PFSK-1 (cell line): ENCODE measurements at regions not wholly inside any gene's neighbourhood (a gene's known extent, or its start where the extent isn't known, plus 50 kb on each side); places are given as distances from the start of the nearest gene placed in this dataset.

Source experiments
- FOXP2 ChIP-seq: optimal IDR thresholded peaks from 2 replicates; pipeline ENCODE3; 2011; ENCODE audit warnings: borderline replicate concordance, control low read depth, inconsistent platforms; ENCODE audit not compliant: insufficient read depth; ENCODE audit errors: extremely low read length, extremely low read depth
- POLR2AphosphoS5 ChIP-seq: IDR thresholded peaks from 2 replicates; pipeline ENCODE4 v1.6.1; 2012; ENCODE audit warnings: low read depth, mild to moderate bottlenecking, control low read depth, low read length, moderate library complexity
- SIN3A ChIP-seq: IDR thresholded peaks from 2 replicates; pipeline ENCODE4 v1.6.1; 2012; ENCODE audit warnings: mild to moderate bottlenecking, low read length, moderate library complexity, borderline replicate concordance; ENCODE audit not compliant: insufficient read depth
- TAF1 ChIP-seq: IDR thresholded peaks from 2 replicates; pipeline ENCODE4 v1.6.1; 2012; ENCODE audit warnings: low read length, control low read depth, borderline replicate concordance; ENCODE audit not compliant: insufficient read depth
- TF ChIP-seq, protein P1 (sequence below), 2 experiments: IDR thresholded peaks; 2 replicates each; pipeline versions ENCODE4 v1.6.1 to v1.8.0; 2011 to 2012; ENCODE audit warnings: low read depth in 2 of 2, low read length in 2 of 2, control low read depth in 1 of 2, inconsistent platforms in 1 of 2, mild to moderate bottlenecking in 1 of 2, moderate library complexity in 1 of 2; ENCODE audit not compliant: insufficient read depth in 1 of 2

DNA sequence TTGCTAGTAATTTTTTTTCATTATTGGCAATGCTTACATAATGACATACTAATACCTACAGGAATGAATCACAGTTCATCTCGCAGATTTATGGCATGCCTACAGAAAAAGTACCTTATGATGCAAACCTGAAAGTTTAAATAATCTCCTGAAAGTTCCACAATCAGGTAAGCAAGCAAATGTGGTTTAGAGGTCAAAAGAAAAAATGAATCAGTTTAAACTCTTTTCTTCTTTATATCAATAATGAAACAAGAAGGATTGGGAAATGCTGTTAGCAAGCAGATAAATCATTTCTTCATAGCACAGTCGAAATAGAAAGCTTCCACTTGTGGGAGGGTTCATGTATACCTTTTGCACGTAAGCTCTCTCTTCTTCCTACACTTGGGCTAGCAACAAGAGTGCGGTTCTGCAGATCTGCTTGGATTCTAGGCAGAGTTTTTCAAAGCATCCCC is 53.7 kb upstream of the MTPN start:
- TF ChIP-seq, protein P1, sequence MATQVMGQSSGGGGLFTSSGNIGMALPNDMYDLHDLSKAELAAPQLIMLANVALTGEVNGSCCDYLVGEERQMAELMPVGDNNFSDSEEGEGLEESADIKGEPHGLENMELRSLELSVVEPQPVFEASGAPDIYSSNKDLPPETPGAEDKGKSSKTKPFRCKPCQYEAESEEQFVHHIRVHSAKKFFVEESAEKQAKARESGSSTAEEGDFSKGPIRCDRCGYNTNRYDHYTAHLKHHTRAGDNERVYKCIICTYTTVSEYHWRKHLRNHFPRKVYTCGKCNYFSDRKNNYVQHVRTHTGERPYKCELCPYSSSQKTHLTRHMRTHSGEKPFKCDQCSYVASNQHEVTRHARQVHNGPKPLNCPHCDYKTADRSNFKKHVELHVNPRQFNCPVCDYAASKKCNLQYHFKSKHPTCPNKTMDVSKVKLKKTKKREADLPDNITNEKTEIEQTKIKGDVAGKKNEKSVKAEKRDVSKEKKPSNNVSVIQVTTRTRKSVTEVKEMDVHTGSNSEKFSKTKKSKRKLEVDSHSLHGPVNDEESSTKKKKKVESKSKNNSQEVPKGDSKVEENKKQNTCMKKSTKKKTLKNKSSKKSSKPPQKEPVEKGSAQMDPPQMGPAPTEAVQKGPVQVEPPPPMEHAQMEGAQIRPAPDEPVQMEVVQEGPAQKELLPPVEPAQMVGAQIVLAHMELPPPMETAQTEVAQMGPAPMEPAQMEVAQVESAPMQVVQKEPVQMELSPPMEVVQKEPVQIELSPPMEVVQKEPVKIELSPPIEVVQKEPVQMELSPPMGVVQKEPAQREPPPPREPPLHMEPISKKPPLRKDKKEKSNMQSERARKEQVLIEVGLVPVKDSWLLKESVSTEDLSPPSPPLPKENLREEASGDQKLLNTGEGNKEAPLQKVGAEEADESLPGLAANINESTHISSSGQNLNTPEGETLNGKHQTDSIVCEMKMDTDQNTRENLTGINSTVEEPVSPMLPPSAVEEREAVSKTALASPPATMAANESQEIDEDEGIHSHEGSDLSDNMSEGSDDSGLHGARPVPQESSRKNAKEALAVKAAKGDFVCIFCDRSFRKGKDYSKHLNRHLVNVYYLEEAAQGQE (IDR thresholded peaks at IDR 0.05; ENCODE audit: insufficient read depth in 1 of 2, low read depth in 2 of 2, low read length in 2 of 2): no peak
- TF ChIP-seq TAF1 (no peak), POLR2AphosphoS5 (no peak), SIN3A (no peak), FOXP2 (no peak)
